ENCODE measurements at regions not wholly inside any gene's neighbourhood (a gene's known extent, or its start where the extent isn't known, plus 50 kb on each side); places are given as distances from the start of the nearest gene placed in this dataset.
"Not testable (repeated sequence)": the region's sequence is repeated elsewhere in the genome, so short reads cannot be mapped to it uniquely, and the experiment has no call there.

DNA sequence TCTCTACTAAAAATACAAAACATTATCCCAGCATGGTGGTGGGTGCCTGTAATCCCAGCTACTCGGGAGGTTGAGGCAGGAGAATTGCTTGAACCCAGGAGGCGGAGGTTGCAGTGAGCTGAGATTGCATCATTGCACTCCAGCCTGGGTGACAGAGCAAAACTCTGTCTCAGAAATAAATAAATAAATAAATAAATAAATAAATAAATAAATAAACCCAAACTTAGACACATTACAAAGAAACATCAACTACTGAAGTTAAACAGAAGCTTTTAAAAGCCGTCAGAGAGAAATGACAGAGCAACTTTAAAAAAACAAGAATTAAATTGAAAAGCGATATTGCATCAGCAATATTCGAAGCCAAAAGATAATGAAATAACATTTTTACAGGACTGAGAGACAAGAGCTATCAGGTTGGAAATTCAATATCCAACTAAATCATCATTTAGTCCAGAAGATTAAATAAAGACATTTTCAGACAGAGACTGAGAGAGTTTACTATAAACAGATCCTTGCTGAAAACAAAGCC is 115.1 kb upstream of the FUNDC1 start:
- TF ChIP-seq, protein P1, sequence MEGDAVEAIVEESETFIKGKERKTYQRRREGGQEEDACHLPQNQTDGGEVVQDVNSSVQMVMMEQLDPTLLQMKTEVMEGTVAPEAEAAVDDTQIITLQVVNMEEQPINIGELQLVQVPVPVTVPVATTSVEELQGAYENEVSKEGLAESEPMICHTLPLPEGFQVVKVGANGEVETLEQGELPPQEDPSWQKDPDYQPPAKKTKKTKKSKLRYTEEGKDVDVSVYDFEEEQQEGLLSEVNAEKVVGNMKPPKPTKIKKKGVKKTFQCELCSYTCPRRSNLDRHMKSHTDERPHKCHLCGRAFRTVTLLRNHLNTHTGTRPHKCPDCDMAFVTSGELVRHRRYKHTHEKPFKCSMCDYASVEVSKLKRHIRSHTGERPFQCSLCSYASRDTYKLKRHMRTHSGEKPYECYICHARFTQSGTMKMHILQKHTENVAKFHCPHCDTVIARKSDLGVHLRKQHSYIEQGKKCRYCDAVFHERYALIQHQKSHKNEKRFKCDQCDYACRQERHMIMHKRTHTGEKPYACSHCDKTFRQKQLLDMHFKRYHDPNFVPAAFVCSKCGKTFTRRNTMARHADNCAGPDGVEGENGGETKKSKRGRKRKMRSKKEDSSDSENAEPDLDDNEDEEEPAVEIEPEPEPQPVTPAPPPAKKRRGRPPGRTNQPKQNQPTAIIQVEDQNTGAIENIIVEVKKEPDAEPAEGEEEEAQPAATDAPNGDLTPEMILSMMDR (IDR thresholded peaks at IDR 0.05), result not testable (repeated sequence)
- not testable (repeated sequence) for TF ChIP-seq POLR2A (IDR thresholded peaks at IDR 0.05)

Measured in thyroid gland (tissue), 4 donors.